Endothelial cell of umbilical vein (primary cell): ENCODE measurements at regions not wholly inside any gene's neighbourhood (a gene's known extent, or its start where the extent isn't known, plus 50 kb on each side); places are given as distances from the start of the nearest gene placed in this dataset.

Source experiments
- BruUV-seq: library from RNA; stranded (reverse); fragments of 400-500 nt; replicated peaks from 2 replicates; lab custom pipeline; 2021; lab: Mats Ljungman, UMichigan
- CTCF ChIA-PET: fragments of 300-600, 350-600 bp; sonication (Branson Sonifier 250); formaldehyde crosslinking; loops from one replicate; lab custom pipeline; 2021; ENCODE audit warnings: antibody characterized with exemption, inconsistent platforms; lab: Charles Lee
- POLR2A ChIA-PET: fragments of 300-600, 350-600 bp; sonication (Branson Sonifier 250); formaldehyde crosslinking; loops from one replicate; lab custom pipeline; 2021; ENCODE audit warnings: antibody characterized with exemption, inconsistent platforms; lab: Charles Lee
- DNase-seq: peaks from one replicate; pipeline ENCODE4 v3.0.0-alpha.2; 2011; ENCODE audit warnings: low read depth, low spot score
- FAIRE-seq: peaks from 2 replicates; lab custom pipeline; 2011; peaks lifted over from hg19 to GRCh38; lab: Jason Lieb, UNC
- H2AFZ ChIP-seq: 2 replicates; pipeline ENCODE4 v1.6.0; 2012; ENCODE audit warnings: low read depth, low read length, control low read depth, inconsistent platforms
- H3K27ac ChIP-seq: 2 replicates; pipeline ENCODE4 v1.5.1; 2011; ENCODE audit warnings: low read depth, mild to moderate bottlenecking, control low read depth, low read length, moderate library complexity; ENCODE audit not compliant: insufficient read depth
- H3K27me3 ChIP-seq, 2 experiments: 2 replicates each; pipeline versions ENCODE4 v1.6.0 to v1.6.1; 2011; ENCODE audit warnings: low read length in 2 of 2, mixed read lengths in 1 of 2; ENCODE audit not compliant: control insufficient read depth in 2 of 2, insufficient read depth in 2 of 2
- H3K36me3 ChIP-seq, 2 experiments: 2 replicates in 1 of 2; 3 replicates in 1 of 2; pipeline ENCODE4 v1.5.1; 2011; ENCODE audit warnings: low read length in 2 of 2, mild to moderate bottlenecking in 1 of 2, moderate library complexity in 1 of 2; ENCODE audit not compliant: control insufficient read depth in 2 of 2, insufficient read depth in 2 of 2; ENCODE audit errors: extremely low read depth in 1 of 2
- H3K4me1 ChIP-seq: 3 replicates; pipeline ENCODE4 v1.5.1; 2011; ENCODE audit warnings: mild to moderate bottlenecking, low read length; ENCODE audit not compliant: control insufficient read depth, insufficient read depth; ENCODE audit errors: extremely low read depth
- H3K4me2 ChIP-seq: 2 replicates; pipeline ENCODE4 v1.6.1; 2011; ENCODE audit warnings: low read length, control low read depth, mixed read lengths; ENCODE audit not compliant: insufficient read depth
- H3K4me3 ChIP-seq, 3 experiments: fragments of 200-600 bp in 1 of 3; sonication (generic), shearing (Covaris generic) in 1 of 3; replicated peaks in 1 of 3; 2 replicates each; pipeline ENCODE4 v1.5.1; 2011 to 2016; ENCODE audit warnings: control low read depth in 3 of 3, low read length in 3 of 3, mild to moderate bottlenecking in 2 of 3, inconsistent platforms in 1 of 3, low read depth in 1 of 3, moderate library complexity in 1 of 3; ENCODE audit not compliant: insufficient read depth in 1 of 3
- H3K79me2 ChIP-seq: 2 replicates; pipeline ENCODE4 v1.6.0; 2012; ENCODE audit warnings: low read length, inconsistent platforms; ENCODE audit not compliant: control insufficient read depth, insufficient read depth
- H3K9ac ChIP-seq: replicated peaks from 2 replicates; pipeline ENCODE3; 2011; ENCODE audit warnings: low read length, control low read depth; ENCODE audit not compliant: insufficient read depth; ENCODE audit errors: extremely low read depth
- H3K9me1 ChIP-seq: replicated peaks from 3 replicates; pipeline ENCODE4 v1.6.0; 2011; ENCODE audit warnings: mild to moderate bottlenecking, low read length; ENCODE audit not compliant: control insufficient read depth, insufficient read depth; ENCODE audit errors: extremely low read depth
- H3K9me3 ChIP-seq: replicated peaks from 2 replicates; pipeline ENCODE4 v1.5.1; 2012; ENCODE audit warnings: low read length, inconsistent platforms; ENCODE audit not compliant: control insufficient read depth, insufficient read depth
- H4K20me1 ChIP-seq: replicated peaks from 2 replicates; pipeline ENCODE3; 2011; ENCODE audit warnings: mild to moderate bottlenecking, low read length; ENCODE audit not compliant: control insufficient read depth, insufficient read depth; ENCODE audit errors: extremely low read depth
- EZH2 ChIP-seq: IDR thresholded peaks from 2 replicates; pipeline ENCODE4 v1.6.1; 2012; ENCODE audit warnings: borderline replicate concordance, low read depth, mild to moderate bottlenecking, moderate library complexity, low read length, inconsistent platforms; ENCODE audit not compliant: severe bottlenecking
- FOS ChIP-seq: IDR thresholded peaks from 2 replicates; pipeline ENCODE4 v1.6.1; 2011; ENCODE audit warnings: mild to moderate bottlenecking, low read length, moderate library complexity, borderline replicate concordance; ENCODE audit not compliant: insufficient read depth
- GATA2 ChIP-seq: IDR thresholded peaks from 2 replicates; pipeline ENCODE4 v1.7.0; 2011; ENCODE audit warnings: low read depth, mild to moderate bottlenecking, moderate library complexity, mixed read lengths, low read length; ENCODE audit not compliant: insufficient read length, insufficient read depth
- JUN ChIP-seq: IDR thresholded peaks from 2 replicates; pipeline ENCODE4 v1.6.1; 2011; ENCODE audit warnings: borderline replicate concordance, low read depth; ENCODE audit not compliant: insufficient read length, insufficient read depth
- MYC ChIP-seq: IDR thresholded peaks from one replicate; pipeline ENCODE4 v1.6.1; 2011; ENCODE audit warnings: mild to moderate bottlenecking, low read depth, low read length
- POLR2A ChIP-seq: IDR thresholded peaks from 2 replicates; pipeline ENCODE4 v1.6.1; 2012; ENCODE audit warnings: low read depth, mild to moderate bottlenecking, control low read depth, low read length
- POLR2AphosphoS5 ChIP-seq: IDR thresholded peaks from 2 replicates; pipeline ENCODE4 v1.6.1; 2012; ENCODE audit warnings: low read depth, mild to moderate bottlenecking, control low read depth, low read length, moderate library complexity; ENCODE audit not compliant: insufficient read depth
- dilution Hi-C: fragments of 300-500 bp; cut with MboI; formaldehyde crosslinking; loops from one replicate; pipeline ENCODE4 v1.15.0; 2019; ENCODE audit warnings: low sequenced_read_pairs; ENCODE audit not compliant: extremely low pct_ligation_motif_present
- intact Hi-C: fragments of 100-400 bp; cut with micrococcal nuclease; formaldehyde crosslinking; loops from one replicate; pipeline ENCODE4 v1.10.0; 2022
- TF ChIP-seq, protein P1 (sequence below), 2 donors: IDR thresholded peaks; 1 replicate in 1 of 2; 2 replicates in 1 of 2; pipeline ENCODE4 v1.5.1; 2011; ENCODE audit warnings: low read length in 2 of 2, mild to moderate bottlenecking in 2 of 2, moderate library complexity in 2 of 2, control low read depth in 1 of 2, inconsistent platforms in 1 of 2, low read depth in 1 of 2; ENCODE audit not compliant: insufficient read depth in 1 of 2; ENCODE audit errors: extremely low read depth in 1 of 2
- TF ChIP-seq, protein P2 (sequence below): IDR thresholded peaks from 2 replicates; pipeline ENCODE4 v1.6.1; 2011; ENCODE audit not compliant: insufficient read depth, insufficient read length

DNA sequence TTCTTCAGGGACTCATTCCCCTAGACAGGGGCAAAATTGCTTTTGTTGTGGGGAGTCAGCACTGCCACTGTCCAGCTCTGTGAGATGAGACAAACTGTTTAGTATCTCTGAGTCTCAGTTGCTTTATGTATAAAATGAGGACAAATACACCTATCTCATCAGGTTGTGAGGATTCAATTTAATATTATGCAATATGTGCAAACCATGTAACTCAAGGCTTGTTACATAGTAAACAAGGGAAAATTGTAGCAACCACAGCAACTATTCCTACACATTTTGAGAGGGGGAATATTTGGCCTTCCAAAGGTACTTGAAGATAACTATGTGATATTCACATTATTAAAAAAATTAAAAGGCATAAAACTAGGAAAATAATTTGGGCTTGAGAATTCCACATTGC is 411.9 kb upstream of the SLC30A5 start:
- FAIRE-seq (no peak), DNase-seq (no peak)
- Histone ChIP-seq H4K20me1 (no peaks in the 10 kb centered on the region), H3K4me3 (no peak overlapping the region), H3K9ac (no peak overlapping the region), H3K4me2 (no peak overlapping the region), H3K27ac (no peak overlapping the region), H3K4me1 (no peaks in the 10 kb centered on the region), H2AFZ (no peak overlapping the region), H3K27me3 (no peaks in the 10 kb centered on the region), H3K9me3 (no peaks in the 10 kb centered on the region), H3K79me2 (no peaks in the 10 kb centered on the region), H3K9me1 (no peaks in the 10 kb centered on the region), H3K36me3 (no peaks in the 10 kb centered on the region)
- POLR2A ChIA-PET, result no interaction called here
- dilution Hi-C loops (no loop called here), intact Hi-C loops (no loop called here)
- BruUV-seq, result no TSS peak
- CTCF ChIA-PET, result no interaction called here
- no peak for TF ChIP-seq GATA2

DNA sequence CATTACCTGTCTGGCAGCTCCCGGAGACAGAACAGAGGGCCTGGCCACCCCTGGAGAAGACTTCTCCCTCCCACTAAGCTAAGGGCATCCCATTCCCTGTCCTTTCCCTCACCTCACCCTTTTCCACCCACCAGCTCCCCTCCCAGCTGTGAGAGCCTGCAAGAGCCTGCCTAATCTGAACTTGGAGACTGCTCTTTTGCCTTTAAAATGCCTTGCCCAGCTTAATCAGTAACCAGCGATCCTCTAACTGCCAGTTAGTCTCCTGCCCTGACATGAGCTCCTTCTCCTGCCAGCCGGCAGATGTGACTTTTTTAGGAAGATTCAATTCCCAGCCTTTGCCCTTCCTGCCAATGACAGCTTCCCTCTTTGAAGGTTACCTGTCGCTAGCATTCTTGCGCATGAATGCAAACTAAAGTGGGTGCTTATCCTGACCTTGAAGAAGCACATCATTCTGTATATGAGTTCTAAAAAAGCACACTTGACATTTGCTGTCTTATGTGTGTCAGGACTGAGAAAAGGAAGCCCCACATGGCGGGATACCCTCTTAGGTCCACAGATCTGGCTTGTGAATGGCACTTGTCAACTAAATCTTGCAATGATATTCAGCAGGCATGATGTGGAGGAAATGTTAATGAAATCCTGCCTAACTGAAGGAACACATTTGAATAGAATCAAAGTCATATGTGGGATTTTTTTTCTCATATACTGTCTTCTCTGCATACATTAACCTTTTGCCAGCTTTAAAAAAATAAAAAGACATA is 411.2 kb upstream of the SLC30A5 start:
- H3K27me3 ChIP-seq, result no peaks in the 10 kb centered on the region
- no TSS peak for BruUV-seq
- intact Hi-C loops, result no loop called here
- no peak overlapping the region for H3K4me2 ChIP-seq
- no peaks in the 10 kb centered on the region for H3K9me3 ChIP-seq
- no peaks in the 10 kb centered on the region for H3K9me1 ChIP-seq
- FAIRE-seq (no peak), DNase-seq (no peak)
- H3K4me3 ChIP-seq, result no peak overlapping the region
- H4K20me1 ChIP-seq, result no peaks in the 10 kb centered on the region
- dilution Hi-C loops, result no loop called here
- H3K9ac ChIP-seq, result no peak overlapping the region
- H3K36me3 ChIP-seq, result no peaks in the 10 kb centered on the region
- H3K27ac ChIP-seq, result no peak overlapping the region
- H2AFZ ChIP-seq, result no peak overlapping the region
- H3K4me1 ChIP-seq, result no peaks in the 10 kb centered on the region
- H3K79me2 ChIP-seq, result no peaks in the 10 kb centered on the region
- POLR2A ChIA-PET, result no interaction called here
- TF ChIP-seq POLR2AphosphoS5, result no peak
- no peak for TF ChIP-seq JUN
- no peak for TF ChIP-seq FOS
- TF ChIP-seq, protein P1, sequence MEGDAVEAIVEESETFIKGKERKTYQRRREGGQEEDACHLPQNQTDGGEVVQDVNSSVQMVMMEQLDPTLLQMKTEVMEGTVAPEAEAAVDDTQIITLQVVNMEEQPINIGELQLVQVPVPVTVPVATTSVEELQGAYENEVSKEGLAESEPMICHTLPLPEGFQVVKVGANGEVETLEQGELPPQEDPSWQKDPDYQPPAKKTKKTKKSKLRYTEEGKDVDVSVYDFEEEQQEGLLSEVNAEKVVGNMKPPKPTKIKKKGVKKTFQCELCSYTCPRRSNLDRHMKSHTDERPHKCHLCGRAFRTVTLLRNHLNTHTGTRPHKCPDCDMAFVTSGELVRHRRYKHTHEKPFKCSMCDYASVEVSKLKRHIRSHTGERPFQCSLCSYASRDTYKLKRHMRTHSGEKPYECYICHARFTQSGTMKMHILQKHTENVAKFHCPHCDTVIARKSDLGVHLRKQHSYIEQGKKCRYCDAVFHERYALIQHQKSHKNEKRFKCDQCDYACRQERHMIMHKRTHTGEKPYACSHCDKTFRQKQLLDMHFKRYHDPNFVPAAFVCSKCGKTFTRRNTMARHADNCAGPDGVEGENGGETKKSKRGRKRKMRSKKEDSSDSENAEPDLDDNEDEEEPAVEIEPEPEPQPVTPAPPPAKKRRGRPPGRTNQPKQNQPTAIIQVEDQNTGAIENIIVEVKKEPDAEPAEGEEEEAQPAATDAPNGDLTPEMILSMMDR (IDR thresholded peaks at IDR 0.05; ENCODE audit: extremely low read depth in 1 of 2, insufficient read depth in 1 of 2, low read depth in 1 of 2, low read length in 2 of 2), result no peak
- TF ChIP-seq EZH2, result no peak
- TF ChIP-seq POLR2A, result no peak
- no peak for TF ChIP-seq GATA2
- TF ChIP-seq MYC, result no peak
- TF ChIP-seq, protein P2, sequence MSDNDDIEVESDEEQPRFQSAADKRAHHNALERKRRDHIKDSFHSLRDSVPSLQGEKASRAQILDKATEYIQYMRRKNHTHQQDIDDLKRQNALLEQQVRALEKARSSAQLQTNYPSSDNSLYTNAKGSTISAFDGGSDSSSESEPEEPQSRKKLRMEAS, result no peak
- CTCF ChIA-PET, result no interaction called here
